HepG2 (cell line): ENCODE measurements at regions not wholly inside any gene's neighbourhood (a gene's known extent, or its start where the extent isn't known, plus 50 kb on each side); places are given as distances from the start of the nearest gene placed in this dataset.

Source experiments
- ATAC-seq: fragments of 200-7000 bp; cut with Tn5 transposase; 3 replicates; pipeline ENCODE4 v1.9.1; 2020; ENCODE audit warnings: mild to moderate bottlenecking, moderate library complexity
- BruUV-seq: library from RNA; stranded (reverse); fragments of 400-500 nt; replicated peaks from 2 replicates; lab custom pipeline; 2021; lab: Mats Ljungman, UMichigan
- CTCF ChIA-PET: fragments of 300-600 bp; formaldehyde crosslinking; extraction: SDS; loops from one replicate; lab custom pipeline; 2021; ENCODE audit warnings: low total read pairs, inconsistent platforms, low intra/inter-chr PET ratio; lab: Yijun Ruan, JAX
- POLR2A ChIA-PET: fragments of 350-600 bp; sonication (Branson Sonifier 250); formaldehyde crosslinking; loops from one replicate; lab custom pipeline; 2020; ENCODE audit warnings: antibody characterized with exemption, inconsistent platforms; lab: Yijun Ruan, JAX
- DNase-seq: peaks from one replicate; pipeline ENCODE4 v3.0.0-alpha.2; 2015; ENCODE audit warnings: low spot score
- FAIRE-seq: peaks from 3 replicates; lab custom pipeline; 2011; peaks lifted over from hg19 to GRCh38; lab: Jason Lieb, UNC
- H2AFZ ChIP-seq: one replicate; pipeline ENCODE4 v1.6.1; 2011; ENCODE audit warnings: low read length, inconsistent platforms
- H3K27ac ChIP-seq: fragments of 300-600 bp; 3 replicates; pipeline ENCODE4 v1.8.0; 2011; ENCODE audit warnings: mixed run types, mild to moderate bottlenecking, mixed read lengths, low read length, inconsistent platforms; ENCODE audit not compliant: insufficient read depth; ENCODE audit errors: extremely low read length
- H3K27me3 ChIP-seq, 2 experiments: fragments of 200-600 bp in 1 of 2; 2 replicates in 1 of 2; 3 replicates in 1 of 2; pipeline versions ENCODE4 v1.6.0 to v1.8.0; 2011; ENCODE audit warnings: low read length in 2 of 2, mild to moderate bottlenecking in 2 of 2, moderate library complexity in 2 of 2, inconsistent platforms in 1 of 2; ENCODE audit not compliant: insufficient read depth in 2 of 2, control insufficient read depth in 1 of 2
- H3K36me3 ChIP-seq, 2 experiments: fragments of 200-600 bp in 1 of 2; replicated peaks in 1 of 2; 2 replicates in 1 of 2; 3 replicates in 1 of 2; pipeline versions ENCODE4 v1.5.1 to v1.8.0; 2011; ENCODE audit warnings: low read length in 2 of 2, inconsistent platforms in 1 of 2; ENCODE audit not compliant: insufficient read depth in 2 of 2, control insufficient read depth in 1 of 2
- H3K4me1 ChIP-seq: 2 replicates; pipeline ENCODE4 v1.5.1; 2012; ENCODE audit warnings: low read length, inconsistent platforms; ENCODE audit not compliant: insufficient read depth
- H3K4me2 ChIP-seq: 2 replicates; pipeline ENCODE4 v1.6.0; 2011; ENCODE audit warnings: low read depth, low read length, inconsistent platforms
- H3K4me3 ChIP-seq, 3 experiments: fragments of 200-600 bp in 1 of 3; sonication (generic), shearing (Covaris generic) in 1 of 3; replicated peaks in 1 of 3; 2 replicates each; pipeline ENCODE4 v1.5.1; 2011 to 2016; ENCODE audit warnings: low read length in 3 of 3, inconsistent platforms in 2 of 3, low read depth in 2 of 3, mild to moderate bottlenecking in 2 of 3, control low read depth in 1 of 3, mixed read lengths in 1 of 3; ENCODE audit not compliant: insufficient read depth in 1 of 3
- H3K79me2 ChIP-seq: one replicate; pipeline ENCODE4 v1.6.1; 2011; ENCODE audit warnings: low read length, inconsistent platforms; ENCODE audit not compliant: insufficient read depth
- H3K9ac ChIP-seq: 2 replicates; pipeline ENCODE4 v1.6.0; 2011; ENCODE audit warnings: mild to moderate bottlenecking, low read depth, low read length, inconsistent platforms; ENCODE audit not compliant: insufficient read depth
- H3K9me3 ChIP-seq: 2 replicates; pipeline ENCODE4 v1.5.1; 2012; ENCODE audit warnings: mild to moderate bottlenecking, low read length
- H4K20me1 ChIP-seq: 2 replicates; pipeline ENCODE4 v1.6.0; 2011; ENCODE audit warnings: inconsistent platforms, mild to moderate bottlenecking, low read length, moderate library complexity; ENCODE audit not compliant: insufficient read depth
- MAZ ChIP-seq, 2 experiments: sonication (generic) in 1 of 2; formaldehyde crosslinking in 1 of 2; IDR thresholded peaks; 2 replicates each; pipeline versions ENCODE4 v1.5.0 to v1.6.1; 2012 to 2020; ENCODE audit warnings: low read depth in 2 of 2, mild to moderate bottlenecking in 2 of 2, borderline replicate concordance in 1 of 2, improper control_type of control experiment in 1 of 2, low read length in 1 of 2, missing genetic modification reagents in 1 of 2, moderate library complexity in 1 of 2
- PAX8 ChIP-seq: sonication (generic); formaldehyde crosslinking; IDR thresholded peaks from 2 replicates; pipeline ENCODE4 v1.8.0; 2022; ENCODE audit warnings: mild to moderate bottlenecking, missing genetic modification reagents, borderline replicate concordance
- POGZ ChIP-seq: sonication (generic); formaldehyde crosslinking; IDR thresholded peaks from 2 replicates; pipeline ENCODE4 v1.4.0; 2020; ENCODE audit warnings: mild to moderate bottlenecking, missing genetic modification reagents
- SRSF9 ChIP-seq: fragments of 200-400 bp; formaldehyde crosslinking; IDR thresholded peaks from 2 replicates; pipeline ENCODE4 v1.6.1; 2018; ENCODE audit warnings: borderline replicate concordance, mild to moderate bottlenecking, low read depth, low read length; ENCODE audit not compliant: insufficient read depth, poor library complexity, severe bottlenecking
- STAG1 ChIP-seq: sonication (generic); formaldehyde crosslinking; IDR thresholded peaks from 2 replicates; pipeline ENCODE4 v1.4.0; 2020; ENCODE audit warnings: missing genetic modification reagents
- ZBTB7B ChIP-seq: sonication (generic); formaldehyde crosslinking; IDR thresholded peaks from 2 replicates; pipeline ENCODE4 v1.4.0; 2020; ENCODE audit warnings: missing genetic modification reagents
- ZNF24 ChIP-seq: fragments of 450-650 bp; IDR thresholded peaks from 2 replicates; pipeline ENCODE4 v1.6.1; 2017; ENCODE audit warnings: antibody characterized with exemption, mild to moderate bottlenecking
- ZNF367 ChIP-seq: sonication (generic); formaldehyde crosslinking; IDR thresholded peaks from 2 replicates; pipeline ENCODE4 v1.4.0; 2020; ENCODE audit warnings: missing genetic modification reagents, borderline replicate concordance
- ZNF383 ChIP-seq: sonication (generic); formaldehyde crosslinking; IDR thresholded peaks from 2 replicates; pipeline ENCODE4 v1.4.0; 2020; ENCODE audit warnings: missing genetic modification reagents, mild to moderate bottlenecking, borderline replicate concordance
- ZNF543 ChIP-seq: sonication (generic); formaldehyde crosslinking; IDR thresholded peaks from 2 replicates; pipeline ENCODE4 v1.4.0; 2020; ENCODE audit warnings: mild to moderate bottlenecking, missing genetic modification reagents
- ZNF609 ChIP-seq: sonication (generic); formaldehyde crosslinking; IDR thresholded peaks from 2 replicates; pipeline ENCODE4 v1.4.0; 2020; ENCODE audit warnings: mild to moderate bottlenecking, missing genetic modification reagents, borderline replicate concordance
- WGBS: methylation state at CpG from one replicate; pipeline ENCODE4 v1.1.6; 2017; ENCODE audit warnings: low lambda C conversion rate; 5-methylcytosine and 5-hydroxymethylcytosine counted together
- in situ Hi-C: cut with HindIII; loops from 2 replicates; pipeline ENCODE4 v1.10.0; 2017; ENCODE audit warnings: low pct_unique_long_range_greater_than_20kb; ENCODE audit not compliant: extremely low pct_ligation_motif_present
- intact Hi-C: fragments of 100-400 bp; cut with micrococcal nuclease; formaldehyde crosslinking; loops from one replicate; pipeline ENCODE4 v1.10.0; 2022; ENCODE audit not compliant: unreplicated experiment
- TF ChIP-seq, protein P1 (sequence below): sonication (generic); formaldehyde crosslinking; conservative IDR thresholded peaks from 2 replicates; pipeline ENCODE4 v1.4.0; 2020; ENCODE audit warnings: missing genetic modification reagents
- TF ChIP-seq, protein P2 (sequence below): sonication (generic); formaldehyde crosslinking; IDR thresholded peaks from 2 replicates; pipeline ENCODE4 v1.4.0; 2020; ENCODE audit warnings: missing genetic modification reagents, mild to moderate bottlenecking, borderline replicate concordance

DNA sequence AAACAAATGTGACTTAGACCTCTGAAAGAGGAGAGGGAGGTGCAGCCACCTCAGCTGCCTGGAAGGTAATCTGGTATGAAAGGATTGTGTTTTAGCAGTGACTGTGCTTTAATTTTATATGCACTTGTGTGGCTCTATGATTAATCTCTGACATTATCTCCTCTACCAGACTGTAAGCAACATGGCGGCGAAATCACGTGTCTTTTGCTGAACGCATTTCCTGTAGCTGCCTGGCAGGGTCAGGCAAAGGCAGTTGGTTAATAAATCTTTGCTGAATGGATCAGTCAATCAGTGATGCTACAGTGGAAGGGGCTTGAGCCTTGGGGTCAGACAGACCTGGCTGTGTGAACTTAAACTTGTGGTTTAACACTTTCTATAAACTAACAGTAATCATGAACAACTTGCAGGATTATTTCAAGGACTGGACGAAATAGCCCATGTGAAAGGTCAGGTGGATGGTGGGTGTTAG lies 96.9 kb downstream of the ADSS2 start (continued):
- no peak for TF ChIP-seq ZNF609 (CRISPR knock-in tag)

GRCh38 chr1:244356376-244356775 lies 95.3 kb downstream of the ADSS2 start:
- H3K79me2 ChIP-seq, result no peaks in the 10 kb centered on the region
- BruUV-seq, result no TSS peak
- no peaks in the 10 kb centered on the region for H4K20me1 ChIP-seq
- peaks cover 0 to 16% of the 10 kb centered on the region in 2 experiments; a peak in 3 of 5 replicates for H3K27me3 ChIP-seq
- FAIRE-seq (no peak), DNase-seq (no peak), ATAC-seq (no peak)
- H3K9ac ChIP-seq, result no peak overlapping the region
- no peak overlapping the region for H3K4me3 ChIP-seq
- H3K4me1 ChIP-seq, result peaks cover 9% of the 10 kb centered on the region; the same call in 1 of the 2 replicates
- POLR2A ChIA-PET, result no interaction called here
- H3K36me3 ChIP-seq, result no peaks in the 10 kb centered on the region
- no peaks in the 10 kb centered on the region for H3K9me3 ChIP-seq
- in situ Hi-C loops (no loop called here), intact Hi-C loops (no loop called here)
- whole genome bisulfite sequencing, result 0% methylated on average over 1 of the region's 1 CpG
- H3K27ac ChIP-seq, result no peak overlapping the region
- no peak overlapping the region for H2AFZ ChIP-seq
- CTCF ChIA-PET, result no interaction called here
- no peak overlapping the region for H3K4me2 ChIP-seq
- TF ChIP-seq ZNF383 (CRISPR knock-in tag) (no peak), MAZ (IDR thresholded peaks at IDR 0.05; ENCODE audit: borderline replicate concordance, low read depth, low read length) (no peak), MAZ (CRISPR knock-in tag; IDR thresholded peaks at IDR 0.05; ENCODE audit: low read depth) (no peak), STAG1 (no peak), ZBTB7B (CRISPR knock-in tag) (no peak), ZNF367 (CRISPR knock-in tag) (no peak), POGZ (CRISPR knock-in tag) (no peak), PAX8 (CRISPR knock-in tag) (no peak), ZNF24 (no peak), ZNF543 (CRISPR knock-in tag) (no peak), SRSF9 (no peak)
- TF ChIP-seq, protein P1, sequence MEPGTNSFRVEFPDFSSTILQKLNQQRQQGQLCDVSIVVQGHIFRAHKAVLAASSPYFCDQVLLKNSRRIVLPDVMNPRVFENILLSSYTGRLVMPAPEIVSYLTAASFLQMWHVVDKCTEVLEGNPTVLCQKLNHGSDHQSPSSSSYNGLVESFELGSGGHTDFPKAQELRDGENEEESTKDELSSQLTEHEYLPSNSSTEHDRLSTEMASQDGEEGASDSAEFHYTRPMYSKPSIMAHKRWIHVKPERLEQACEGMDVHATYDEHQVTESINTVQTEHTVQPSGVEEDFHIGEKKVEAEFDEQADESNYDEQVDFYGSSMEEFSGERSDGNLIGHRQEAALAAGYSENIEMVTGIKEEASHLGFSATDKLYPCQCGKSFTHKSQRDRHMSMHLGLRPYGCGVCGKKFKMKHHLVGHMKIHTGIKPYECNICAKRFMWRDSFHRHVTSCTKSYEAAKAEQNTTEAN (CRISPR knock-in tag), result no peak
- TF ChIP-seq, protein P2, sequence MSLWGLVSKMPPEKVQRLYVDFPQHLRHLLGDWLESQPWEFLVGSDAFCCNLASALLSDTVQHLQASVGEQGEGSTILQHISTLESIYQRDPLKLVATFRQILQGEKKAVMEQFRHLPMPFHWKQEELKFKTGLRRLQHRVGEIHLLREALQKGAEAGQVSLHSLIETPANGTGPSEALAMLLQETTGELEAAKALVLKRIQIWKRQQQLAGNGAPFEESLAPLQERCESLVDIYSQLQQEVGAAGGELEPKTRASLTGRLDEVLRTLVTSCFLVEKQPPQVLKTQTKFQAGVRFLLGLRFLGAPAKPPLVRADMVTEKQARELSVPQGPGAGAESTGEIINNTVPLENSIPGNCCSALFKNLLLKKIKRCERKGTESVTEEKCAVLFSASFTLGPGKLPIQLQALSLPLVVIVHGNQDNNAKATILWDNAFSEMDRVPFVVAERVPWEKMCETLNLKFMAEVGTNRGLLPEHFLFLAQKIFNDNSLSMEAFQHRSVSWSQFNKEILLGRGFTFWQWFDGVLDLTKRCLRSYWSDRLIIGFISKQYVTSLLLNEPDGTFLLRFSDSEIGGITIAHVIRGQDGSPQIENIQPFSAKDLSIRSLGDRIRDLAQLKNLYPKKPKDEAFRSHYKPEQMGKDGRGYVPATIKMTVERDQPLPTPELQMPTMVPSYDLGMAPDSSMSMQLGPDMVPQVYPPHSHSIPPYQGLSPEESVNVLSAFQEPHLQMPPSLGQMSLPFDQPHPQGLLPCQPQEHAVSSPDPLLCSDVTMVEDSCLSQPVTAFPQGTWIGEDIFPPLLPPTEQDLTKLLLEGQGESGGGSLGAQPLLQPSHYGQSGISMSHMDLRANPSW (CRISPR knock-in tag), result no peak
